SK-N-SH treated with all-trans-retinoic acid at 6 μM for 48 hours (cell line): ENCODE measurements at regions not wholly inside any gene's neighbourhood (a gene's known extent, or its start where the extent isn't known, plus 50 kb on each side); places are given as distances from the start of the nearest gene placed in this dataset.

Source experiments
- ATAC-seq: fragments of 200-7000 bp; cut with Tn5 transposase; 3 replicates; pipeline ENCODE4 v1.9.1; 2020; ENCODE audit warnings: mild to moderate bottlenecking, moderate library complexity
- ARNTL ChIP-seq: fragments of 450-650 bp; formaldehyde crosslinking; IDR thresholded peaks from 2 replicates; pipeline ENCODE4 v1.5.0; 2020; ENCODE audit warnings: low read depth, mild to moderate bottlenecking, moderate library complexity, borderline replicate concordance
- BACH2 ChIP-seq: fragments of 250-450 bp; sonication (Bioruptor Pico); IDR thresholded peaks from 2 replicates; pipeline ENCODE4 v1.9.0; 2021; ENCODE audit warnings: mild to moderate bottlenecking, borderline replicate concordance
- CREB5 ChIP-seq: fragments of 250-450 bp; sonication (Bioruptor Pico); IDR thresholded peaks from 2 replicates; pipeline ENCODE4 v1.5.1; 2020; ENCODE audit warnings: low read depth, mild to moderate bottlenecking, moderate library complexity
- CSRNP3 ChIP-seq: fragments of 250-450 bp; sonication (Bioruptor Pico); IDR thresholded peaks from 2 replicates; pipeline ENCODE4 v1.5.1; 2021; ENCODE audit warnings: mild to moderate bottlenecking, moderate library complexity
- ESRRG ChIP-seq: fragments of 250-450 bp; sonication (Bioruptor Pico); IDR thresholded peaks from 2 replicates; pipeline ENCODE4 v1.6.1; 2021; ENCODE audit warnings: mild to moderate bottlenecking
- GLIS3 ChIP-seq: fragments of 250-450 bp; sonication (Bioruptor Pico); IDR thresholded peaks from 2 replicates; pipeline ENCODE4 v1.5.0; 2020; ENCODE audit warnings: mild to moderate bottlenecking, moderate library complexity
- ISL1 ChIP-seq: fragments of 250-450 bp; sonication (Bioruptor Pico); IDR thresholded peaks from 2 replicates; pipeline ENCODE4 v2.1.2; 2022; ENCODE audit warnings: mild to moderate bottlenecking, moderate library complexity
- OSR1 ChIP-seq: fragments of 250-450 bp; sonication (Bioruptor Pico); IDR thresholded peaks from 2 replicates; pipeline ENCODE4 v1.8.0; 2022; ENCODE audit warnings: moderate library complexity, mild to moderate bottlenecking, inconsistent platforms
- PATZ1 ChIP-seq: fragments of 250-450 bp; sonication (Bioruptor Pico); IDR thresholded peaks from 2 replicates; pipeline ENCODE4 v1.8.0; 2020; ENCODE audit warnings: mild to moderate bottlenecking, moderate library complexity, borderline replicate concordance
- RARB ChIP-seq: fragments of 250-450 bp; sonication (Bioruptor Pico); IDR thresholded peaks from 2 replicates; pipeline ENCODE4 v1.8.0; 2021; ENCODE audit warnings: mild to moderate bottlenecking, moderate library complexity
- TCF4 ChIP-seq: fragments of 250-450 bp; sonication (Bioruptor Pico); IDR thresholded peaks from 2 replicates; pipeline ENCODE4 v1.8.0; 2021; ENCODE audit warnings: mild to moderate bottlenecking, moderate library complexity, borderline replicate concordance
- TOX ChIP-seq: fragments of 250-450 bp; sonication (Bioruptor Pico); IDR thresholded peaks from 2 replicates; pipeline ENCODE4 v1.8.0; 2021; ENCODE audit warnings: mild to moderate bottlenecking, moderate library complexity, borderline replicate concordance
- TSHZ2 ChIP-seq: fragments of 250-450 bp; sonication (Bioruptor Pico); IDR thresholded peaks from 2 replicates; pipeline ENCODE4 v1.5.0; 2020; ENCODE audit warnings: mild to moderate bottlenecking, moderate library complexity
- ZNF565 ChIP-seq: fragments of 450-650 bp; formaldehyde crosslinking; conservative IDR thresholded peaks from 2 replicates; pipeline ENCODE4 v1.5.0; 2020; ENCODE audit warnings: low read depth, mild to moderate bottlenecking, moderate library complexity
- ZNF70 ChIP-seq: fragments of 450-650 bp; formaldehyde crosslinking; IDR thresholded peaks from 2 replicates; pipeline ENCODE4 v1.5.0; 2020; ENCODE audit warnings: mild to moderate bottlenecking, moderate library complexity
- ZNF8 ChIP-seq: fragments of 450-650 bp; formaldehyde crosslinking; IDR thresholded peaks from 2 replicates; pipeline ENCODE4 v1.5.0; 2020; ENCODE audit warnings: mild to moderate bottlenecking, moderate library complexity

GRCh38 chrX:20623448-20623847 is 356.7 kb upstream of the RPS6KA3 start:
- no peak for TF ChIP-seq GLIS3
- no peak for TF ChIP-seq ZNF8 (CRISPR knock-in tag)
- no peak for TF ChIP-seq TCF4 (CRISPR knock-in tag)
- TF ChIP-seq ZNF70 (CRISPR knock-in tag), result no peak
- no peak for TF ChIP-seq BACH2 (CRISPR knock-in tag)

GRCh38 chrX:20620306-20620705 is 353.6 kb upstream of the RPS6KA3 start:
- no peak for TF ChIP-seq CSRNP3 (CRISPR knock-in tag)
- no peak for TF ChIP-seq ARNTL (CRISPR knock-in tag)
- TF ChIP-seq RARB (CRISPR knock-in tag), result no peak
- no peak for ATAC-seq

More at GRCh38 chrX:20623448-20623847, 356.7 kb upstream of the RPS6KA3 start:
- ATAC-seq, result no peak

- no peak for TF ChIP-seq CSRNP3 (CRISPR knock-in tag)
- TF ChIP-seq ESRRG (CRISPR knock-in tag), result no peak
- TF ChIP-seq TCF4 (CRISPR knock-in tag), result no peak
- no peak for TF ChIP-seq ISL1 (CRISPR knock-in tag)
- TF ChIP-seq, all 23 proteins: peak for 0
- no peak for ATAC-seq
Observed at GRCh38 chrX:20609916-20610415, 343.3 kb upstream of the RPS6KA3 start.

- ATAC-seq, result no peak
- no peak for TF ChIP-seq ARNTL (CRISPR knock-in tag)
- no peak for TF ChIP-seq ZNF70 (CRISPR knock-in tag)
Observed at GRCh38 chrX:20606831-20607230, 340.1 kb upstream of the RPS6KA3 start.

GRCh38 chrX:20596856-20597255 is 330.1 kb upstream of the RPS6KA3 start:
- TF ChIP-seq OSR1 (CRISPR knock-in tag) (no peak), GLIS3 (no peak), TCF4 (CRISPR knock-in tag) (no peak), CREB5 (CRISPR knock-in tag) (no peak), ZNF8 (CRISPR knock-in tag) (no peak), ZNF565 (CRISPR knock-in tag) (no peak), PATZ1 (CRISPR knock-in tag) (no peak), TSHZ2 (no peak), TOX (CRISPR knock-in tag) (no peak)
- TF ChIP-seq, all 23 proteins: peak for 0
- no peak for ATAC-seq
